Thyroid gland (tissue), 4 donors: ENCODE measurements at regions not wholly inside any gene's neighbourhood (a gene's known extent, or its start where the extent isn't known, plus 50 kb on each side); places are given as distances from the start of the nearest gene placed in this dataset.

Source experiments
- CTCF ChIP-seq, 6 experiments: fragments of 200-600 bp in 3 of 6; fragments of 450-650 bp in 3 of 6; sonication (generic) in 3 of 6; IDR thresholded peaks; one replicate each; pipeline ENCODE4 v1.5.1; 2016 to 2019; ENCODE audit warnings: antibody characterized with exemption in 6 of 6, mild to moderate bottlenecking in 2 of 6, inconsistent platforms in 1 of 6, moderate library complexity in 1 of 6
- POLR2A ChIP-seq, 2 donors: fragments of 450-650 bp; IDR thresholded peaks; one replicate each; pipeline ENCODE4 v1.6.1; 2017; ENCODE audit warnings: antibody characterized with exemption in 2 of 2, mild to moderate bottlenecking in 2 of 2, moderate library complexity in 1 of 2

GRCh38 chr18:42394238-42394637 is 439.2 kb downstream of the PIK3C3 start:
- no peak for TF ChIP-seq CTCF (IDR thresholded peaks at IDR 0.05)
- TF ChIP-seq POLR2A (IDR thresholded peaks at IDR 0.05) = no peak
